ENCODE measurements at regions not wholly inside any gene's neighbourhood (a gene's known extent, or its start where the extent isn't known, plus 50 kb on each side); places are given as distances from the start of the nearest gene placed in this dataset.

GRCh38 chr7:34365611-34366010 is 292.4 kb upstream of the NPSR1 start:
- H2AFZ ChIP-seq (ENCODE audit: insufficient read depth, low read depth, low read length, poor library complexity, severe bottlenecking): no peak overlapping the region
- Mint-ChIP-seq H3K4me1 (no peaks in the 10 kb centered on the region), H3K4me3 (no peak overlapping the region), H3K36me3 (no peaks in the 10 kb centered on the region), H3K27me3 (ENCODE audit: low read depth in 3 of 3) (no peaks in the 10 kb centered on the region), H3K27ac (no peak overlapping the region), H3K9me3 (peaks cover 0 to 23% (median 2%) of the 10 kb centered on the region in 7 donors)
- H3K4me2 ChIP-seq (replicated peaks; ENCODE audit: extremely low read depth, low read length, poor library complexity, severe bottlenecking): no peak overlapping the region
- H3K79me2 ChIP-seq (ENCODE audit: insufficient read depth, low read length): no peaks in the 10 kb centered on the region
- H3K27me3 ChIP-seq (ENCODE audit: control insufficient read depth in 2 of 2, insufficient read depth in 2 of 2, low read length in 2 of 2): no peaks in the 10 kb centered on the region
- no peak overlapping the region for H3K27ac ChIP-seq (ENCODE audit: low read depth in 1 of 2, low read length in 2 of 2)
- H4K20me1 ChIP-seq (ENCODE audit: insufficient read depth, low read length): no peaks in the 10 kb centered on the region
- no peak for TF ChIP-seq CTCF (IDR thresholded peaks at IDR 0.05)
- no peaks in the 10 kb centered on the region for H3K4me1 ChIP-seq (ENCODE audit: control insufficient read depth in 1 of 2, insufficient read depth in 2 of 2, low read length in 2 of 2)
- no peak overlapping the region for H3K9ac ChIP-seq (ENCODE audit: insufficient read depth, low read length, poor library complexity, severe bottlenecking)
- intact Hi-C loops (cut with micrococcal nuclease): no loop called here
- DNase-seq: no peak
- no peaks in the 10 kb centered on the region for H3K36me3 ChIP-seq (replicated peaks in 1 of 2; ENCODE audit: control insufficient read depth in 1 of 2, insufficient read depth in 2 of 2, low read length in 2 of 2)
- WGBS (ENCODE audit: insufficient coverage): 92% methylated on average over 4 of the region's 5 CpGs
- H3K9me3 ChIP-seq (replicated peaks in 1 of 2; ENCODE audit: control insufficient read depth in 1 of 2, insufficient read depth in 1 of 2, low read length in 2 of 2): peaks cover 5 to 10% of the 10 kb centered on the region in 2 donors
- no peak overlapping the region for H3K4me3 ChIP-seq (replicated peaks in 1 of 3; ENCODE audit: low read depth in 2 of 3, low read length in 3 of 3)

- Histone ChIP-seq H2AFZ (ENCODE audit: insufficient read depth, low read depth, low read length, poor library complexity, severe bottlenecking) (no peak overlapping the region), H3K4me1 (ENCODE audit: control insufficient read depth in 1 of 2, insufficient read depth in 2 of 2, low read length in 2 of 2) (no peaks in the 10 kb centered on the region), H3K79me2 (ENCODE audit: insufficient read depth, low read length) (no peaks in the 10 kb centered on the region), H3K4me2 (replicated peaks; ENCODE audit: extremely low read depth, low read length, poor library complexity, severe bottlenecking) (no peak overlapping the region), H3K36me3 (replicated peaks in 1 of 2; ENCODE audit: control insufficient read depth in 1 of 2, insufficient read depth in 2 of 2, low read length in 2 of 2) (no peaks in the 10 kb centered on the region), H3K9me3 (replicated peaks in 1 of 2; ENCODE audit: control insufficient read depth in 1 of 2, insufficient read depth in 1 of 2, low read length in 2 of 2) (peaks cover 10 to 13% of the 10 kb centered on the region in 2 donors), H3K4me3 (replicated peaks in 1 of 3; ENCODE audit: low read depth in 2 of 3, low read length in 3 of 3) (no peak overlapping the region), H3K9ac (ENCODE audit: insufficient read depth, low read length, poor library complexity, severe bottlenecking) (no peak overlapping the region), H4K20me1 (ENCODE audit: insufficient read depth, low read length) (no peaks in the 10 kb centered on the region), H3K27me3 (ENCODE audit: control insufficient read depth in 2 of 2, insufficient read depth in 2 of 2, low read length in 2 of 2) (no peaks in the 10 kb centered on the region), H3K27ac (ENCODE audit: low read depth in 1 of 2, low read length in 2 of 2) (no peak overlapping the region)
- TF ChIP-seq CTCF (IDR thresholded peaks at IDR 0.05): no peak
- WGBS (ENCODE audit: insufficient coverage): 67% methylated on average over 1 of the region's 4 CpGs
- Mint-ChIP-seq H3K4me1 (no peaks in the 10 kb centered on the region), H3K9me3 (peaks cover 0 to 10% (median 7%) of the 10 kb centered on the region in 7 donors), H3K36me3 (no peaks in the 10 kb centered on the region), H3K27ac (no peak overlapping the region), H3K27me3 (ENCODE audit: low read depth in 3 of 3) (no peaks in the 10 kb centered on the region), H3K4me3 (no peak overlapping the region)
- intact Hi-C loops (cut with micrococcal nuclease): no loop called here
- DNase-seq: no peak
Measured at GRCh38 chr7:34371922-34372321, 286.1 kb upstream of the NPSR1 start.
